ENCODE measurements at regions not wholly inside any gene's neighbourhood (a gene's known extent, or its start where the extent isn't known, plus 50 kb on each side); places are given as distances from the start of the nearest gene placed in this dataset.

- TF ChIP-seq CTCF (conservative IDR thresholded peaks at IDR 0.05; ENCODE audit: low read length), result no peak
- no peak for TF ChIP-seq EZH2phosphoT487 (IDR thresholded peaks at IDR 0.05; ENCODE audit: borderline replicate concordance)
These were observed 385.3 kb downstream of the HAPSTR1 start for GRCh38 chr16:9476744-9477143.
